H1 (cell line): ENCODE measurements at regions not wholly inside any gene's neighbourhood (a gene's known extent, or its start where the extent isn't known, plus 50 kb on each side); places are given as distances from the start of the nearest gene placed in this dataset.

ENCODE experiments used
- CTCF ChIA-PET: fragments of 300-600 bp; sonication (Branson Sonifier 250); formaldehyde crosslinking; loops from one replicate; lab custom pipeline; 2021; ENCODE audit not compliant: partially characterized antibody; lab: Charles Lee
- POLR2A ChIA-PET: fragments of 300-600 bp; sonication (Branson Sonifier 250); formaldehyde crosslinking; loops from one replicate; lab custom pipeline; 2021; ENCODE audit warnings: inconsistent platforms; ENCODE audit not compliant: partially characterized antibody; lab: Charles Lee
- DNase-seq, 2 experiments: peaks; one replicate each; pipeline versions ENCODE4 v3.0.0 to v3.0.0-alpha.2; 2010 to 2022; ENCODE audit warnings: low spot score in 2 of 2, low read depth in 1 of 2, mixed read lengths in 1 of 2
- FAIRE-seq: peaks from 2 replicates; lab custom pipeline; 2011; peaks lifted over from hg19 to GRCh38; lab: Jason Lieb, UNC
- H2AFZ ChIP-seq: 2 replicates; pipeline ENCODE4 v1.8.1; 2012; ENCODE audit warnings: low read length, inconsistent platforms
- H2AK5ac ChIP-seq: 2 replicates; pipeline ENCODE4 v1.6.1; 2013; ENCODE audit warnings: low read depth, low read length
- H2BK120ac ChIP-seq: replicated peaks from 2 replicates; pipeline ENCODE3; 2013; ENCODE audit warnings: low read depth, low read length, inconsistent platforms
- H2BK12ac ChIP-seq: 2 replicates; pipeline ENCODE4 v1.6.1; 2013; ENCODE audit warnings: low read depth, low read length
- H2BK15ac ChIP-seq: 2 replicates; pipeline ENCODE4 v1.6.1; 2013; ENCODE audit warnings: low read length
- H2BK20ac ChIP-seq: 2 replicates; pipeline ENCODE4 v1.6.1; 2013; ENCODE audit warnings: low read length
- H2BK5ac ChIP-seq: 2 replicates; pipeline ENCODE4 v1.6.1; 2013; ENCODE audit warnings: low read depth, low read length
- H3K14ac ChIP-seq: 2 replicates; pipeline ENCODE4 v1.6.1; 2013; ENCODE audit warnings: inconsistent platforms; ENCODE audit not compliant: insufficient read length
- H3K18ac ChIP-seq: 2 replicates; pipeline ENCODE4 v1.6.1; 2013; ENCODE audit warnings: low read length; ENCODE audit errors: extremely low read depth
- H3K23ac ChIP-seq: 2 replicates; pipeline ENCODE4 v1.6.1; 2013; ENCODE audit warnings: inconsistent platforms; ENCODE audit not compliant: insufficient read length
- H3K23me2 ChIP-seq: 2 replicates; pipeline ENCODE4 v1.6.1; 2013; ENCODE audit warnings: low read depth, low read length
- H3K27ac ChIP-seq: 2 replicates; pipeline ENCODE4 v1.6.1; 2011; ENCODE audit warnings: low read depth, low read length, inconsistent platforms
- H3K27me3 ChIP-seq, 4 experiments: replicated peaks in 1 of 4; 1 replicate in 1 of 4; 2 replicates in 3 of 4; pipeline versions ENCODE4 v1.6.1 to v1.8.1; 2011 to 2013; ENCODE audit warnings: low read length in 3 of 4, mild to moderate bottlenecking in 3 of 4, inconsistent platforms in 2 of 4, mixed read lengths in 2 of 4, moderate library complexity in 1 of 4; ENCODE audit not compliant: control insufficient read depth in 3 of 4, insufficient read depth in 3 of 4; ENCODE audit errors: extremely low read depth in 1 of 4
- H3K36me3 ChIP-seq, 4 experiments: 2 replicates each; pipeline versions ENCODE4 v1.6.1 to v1.8.1; 2011 to 2013; ENCODE audit warnings: mild to moderate bottlenecking in 4 of 4, low read length in 3 of 4, moderate library complexity in 2 of 4, control low read depth in 1 of 4, inconsistent platforms in 1 of 4; ENCODE audit not compliant: insufficient read depth in 4 of 4, control insufficient read depth in 2 of 4
- H3K4ac ChIP-seq: replicated peaks from 2 replicates; pipeline ENCODE3; 2013; ENCODE audit warnings: low read length, low read depth, mixed read lengths, inconsistent platforms; ENCODE audit not compliant: insufficient read length
- H3K4me1 ChIP-seq, 4 experiments: replicated peaks in 1 of 4; 1 replicate in 1 of 4; 2 replicates in 3 of 4; pipeline versions ENCODE4 v1.6.1 to v1.8.1; 2011 to 2013; ENCODE audit warnings: low read length in 3 of 4, inconsistent platforms in 2 of 4, mixed read lengths in 1 of 4; ENCODE audit not compliant: insufficient read depth in 4 of 4, control insufficient read depth in 3 of 4
- H3K4me2 ChIP-seq, 2 experiments: 2 replicates each; pipeline versions ENCODE4 v1.6.1 to v1.8.1; 2011 to 2013; ENCODE audit warnings: low read depth in 2 of 2, low read length in 2 of 2, control low read depth in 1 of 2, inconsistent platforms in 1 of 2, mild to moderate bottlenecking in 1 of 2; ENCODE audit not compliant: insufficient read depth in 1 of 2
- H3K4me3 ChIP-seq, 4 experiments: fragments of 200-600, 300-600 bp in 1 of 4; sonication (generic), shearing (Covaris generic), sonication (Bioruptor Twin) in 1 of 4; 2 replicates each; pipeline versions ENCODE4 v1.5.1 to v1.8.1; 2011 to 2016; ENCODE audit warnings: low read length in 4 of 4, low read depth in 3 of 4, control low read depth in 2 of 4, inconsistent platforms in 2 of 4, mild to moderate bottlenecking in 2 of 4, mixed read lengths in 1 of 4, moderate library complexity in 1 of 4; ENCODE audit not compliant: insufficient read depth in 2 of 4; ENCODE audit errors: extremely low read depth in 1 of 4
- H3K56ac ChIP-seq: replicated peaks from 2 replicates; pipeline ENCODE3; 2013; ENCODE audit warnings: low read depth, mild to moderate bottlenecking, mixed read lengths, low read length, inconsistent platforms; ENCODE audit not compliant: insufficient read length
- H3K79me1 ChIP-seq: 2 replicates; pipeline ENCODE4 v1.6.1; 2013; ENCODE audit warnings: low read depth, low read length, control low read depth
- H3K79me2 ChIP-seq, 2 experiments: 2 replicates each; pipeline versions ENCODE4 v1.6.1 to v1.8.1; 2012 to 2013; ENCODE audit warnings: low read length in 2 of 2, mild to moderate bottlenecking in 2 of 2, inconsistent platforms in 1 of 2; ENCODE audit not compliant: insufficient read depth in 2 of 2, control insufficient read depth in 1 of 2
- H3K9ac ChIP-seq, 4 experiments: replicated peaks in 1 of 4; 1 replicate in 1 of 4; 2 replicates in 3 of 4; pipeline versions ENCODE4 v1.6.1 to v1.8.1; 2011 to 2013; ENCODE audit warnings: low read depth in 3 of 4, low read length in 3 of 4, control low read depth in 2 of 4, mild to moderate bottlenecking in 2 of 4, moderate library complexity in 2 of 4, inconsistent platforms in 1 of 4; ENCODE audit errors: extremely low read depth in 1 of 4
- H3K9me3 ChIP-seq, 2 experiments: 2 replicates each; pipeline versions ENCODE4 v1.6.1 to v1.8.1; 2012 to 2013; ENCODE audit warnings: mild to moderate bottlenecking in 2 of 2, moderate library complexity in 2 of 2, control low read depth in 1 of 2, inconsistent platforms in 1 of 2, low read depth in 1 of 2, low read length in 1 of 2, mixed read lengths in 1 of 2; ENCODE audit not compliant: insufficient read depth in 2 of 2
- H4K20me1 ChIP-seq, 2 experiments: replicated peaks in 1 of 2; 2 replicates each; pipeline versions ENCODE3 to v1.8.1; 2011 to 2013; ENCODE audit warnings: inconsistent platforms in 2 of 2, low read length in 2 of 2, mild to moderate bottlenecking in 1 of 2; ENCODE audit not compliant: insufficient read depth in 2 of 2, control insufficient read depth in 1 of 2
- H4K5ac ChIP-seq: 2 replicates; pipeline ENCODE4 v1.6.1; 2013; ENCODE audit warnings: low read length, low read depth, mixed read lengths, inconsistent platforms; ENCODE audit not compliant: insufficient read length
- H4K8ac ChIP-seq: 2 replicates; pipeline ENCODE4 v1.8.0; 2013; ENCODE audit warnings: mild to moderate bottlenecking, moderate library complexity, low read length, inconsistent platforms; ENCODE audit not compliant: insufficient read depth; ENCODE audit errors: extremely low read depth
- H4K91ac ChIP-seq: replicated peaks from 2 replicates; pipeline ENCODE3; 2013; ENCODE audit warnings: low read length, mixed read lengths, inconsistent platforms; ENCODE audit not compliant: insufficient read length
- BCL11A ChIP-seq, 2 experiments: IDR thresholded peaks; one replicate each; pipeline ENCODE4 v1.6.1; 2011; ENCODE audit warnings: low read depth in 2 of 2, low read length in 2 of 2, mild to moderate bottlenecking in 2 of 2
- CBX5 ChIP-seq: fragments of 300-800, 300-1000 bp; sonication (generic); IDR thresholded peaks from 2 replicates; pipeline ENCODE4 v1.7.1; 2016; ENCODE audit warnings: antibody characterized with exemption, low read length, low read depth
- WGBS, 2 experiments: shearing (Covaris generic) in 1 of 2; methylation state at CpG; one replicate each; pipeline versions ENCODE4 v1.1.6 to v1.1.7; 2013 to 2015; ENCODE audit warnings: low lambda C conversion rate in 2 of 2, mixed read lengths in 2 of 2, inconsistent platforms in 1 of 2, low coverage in 1 of 2, missing lambda C conversion rate in 1 of 2; ENCODE audit not compliant: insufficient replicate concordance in 2 of 2, insufficient coverage in 1 of 2, insufficient read length in 1 of 2; ENCODE audit errors: extremely low coverage in 1 of 2, missing lambda C conversion rate in 1 of 2; 5-methylcytosine and 5-hydroxymethylcytosine counted together

DNA sequence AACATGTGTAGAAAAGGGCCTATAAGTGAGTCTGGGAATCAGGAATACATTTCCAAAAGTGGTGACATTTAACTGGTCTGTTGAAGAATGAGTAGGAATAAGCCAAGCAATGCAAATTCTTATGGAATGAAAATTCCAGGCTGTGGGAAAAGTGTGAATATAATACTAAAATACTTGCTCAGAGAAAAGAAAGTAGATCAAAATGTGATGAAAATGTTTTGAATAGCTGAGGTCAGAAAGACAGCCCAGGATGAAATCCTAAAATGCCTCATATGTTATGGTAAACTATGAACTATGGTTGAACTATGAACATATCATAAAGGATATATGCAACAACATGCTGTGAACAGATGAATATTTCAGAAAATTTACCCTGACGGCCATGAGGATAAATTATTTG, 688.3 kb upstream of the FAT3 start:
- no peak overlapping the region for H2BK20ac ChIP-seq
- no peaks in the 10 kb centered on the region for H3K79me1 ChIP-seq
- no peak overlapping the region for H3K56ac ChIP-seq
- no peak overlapping the region for H3K18ac ChIP-seq
- no peak overlapping the region for H4K8ac ChIP-seq
- POLR2A ChIA-PET, result no interaction called here
- H3K4me1 ChIP-seq, result no peaks in the 10 kb centered on the region
- H2AFZ ChIP-seq, result no peak overlapping the region
- TF ChIP-seq BCL11A (IDR thresholded peaks at IDR 0.05; ENCODE audit: low read depth in 2 of 2, low read length in 2 of 2) (no peak), CBX5 (no peak)
- no peak overlapping the region for H3K14ac ChIP-seq
- no peak overlapping the region for H3K4me3 ChIP-seq
- H3K27ac ChIP-seq, result no peak overlapping the region
- H4K20me1 ChIP-seq, result no peaks in the 10 kb centered on the region
- CTCF ChIA-PET, result interaction anchor here (0.7 to 1.5 kb wide), 5 partner anchors 10 to 30 kb away, joined by 3 to 4 read pairs (median 4); no protein-coding TSS in a partner anchor
- no peak overlapping the region for H3K9ac ChIP-seq
- no peak overlapping the region for H4K5ac ChIP-seq
- no peak overlapping the region for H3K4me2 ChIP-seq
- H3K27me3 ChIP-seq, result no peaks in the 10 kb centered on the region
- no peak overlapping the region for H3K23ac ChIP-seq
- H4K91ac ChIP-seq, result no peak overlapping the region
- FAIRE-seq (no peak), DNase-seq (no peak)
- no peak overlapping the region for H3K4ac ChIP-seq
- H3K36me3 ChIP-seq, result no peaks in the 10 kb centered on the region
- H2BK15ac ChIP-seq, result no peak overlapping the region
- H3K23me2 ChIP-seq, result no peaks in the 10 kb centered on the region
- 82% methylated on average over 1 of the region's 1 CpG; no CpG with 5 or more reads in 1 of the 2 experiments for WGBS, 2 experiments
- no peaks in the 10 kb centered on the region for H3K79me2 ChIP-seq
- no peak overlapping the region for H2BK5ac ChIP-seq
- H2AK5ac ChIP-seq, result no peak overlapping the region
- H3K9me3 ChIP-seq, result peaks cover 0 to 2% of the 10 kb centered on the region in 2 experiments; a peak in 1 of 4 replicates
- H2BK12ac ChIP-seq, result no peak overlapping the region
- no peak overlapping the region for H2BK120ac ChIP-seq
